ENCODE measurements at regions not wholly inside any gene's neighbourhood (a gene's known extent, or its start where the extent isn't known, plus 50 kb on each side); places are given as distances from the start of the nearest gene placed in this dataset.

DNA sequence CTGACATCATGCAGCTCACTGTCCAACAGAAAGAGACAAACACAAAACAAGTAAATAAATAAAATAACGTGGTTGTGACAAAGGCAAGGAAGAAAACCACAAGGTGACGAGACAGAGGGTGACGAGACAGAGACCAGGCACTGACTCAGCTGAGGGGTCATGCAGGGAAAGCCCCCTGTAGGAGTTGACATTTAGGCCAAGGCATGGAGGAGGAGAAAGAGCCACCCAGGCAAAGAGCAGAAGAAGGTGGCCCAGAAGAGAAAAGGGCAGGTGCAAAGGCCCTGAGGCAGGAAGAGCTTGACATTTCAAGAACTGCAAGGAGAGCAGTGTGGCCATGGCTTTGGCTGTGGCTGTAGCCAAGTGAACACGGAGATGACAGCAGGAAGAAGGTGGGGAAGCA, 65.1 kb upstream of the ID3 start:
- TF ChIP-seq, protein P1, sequence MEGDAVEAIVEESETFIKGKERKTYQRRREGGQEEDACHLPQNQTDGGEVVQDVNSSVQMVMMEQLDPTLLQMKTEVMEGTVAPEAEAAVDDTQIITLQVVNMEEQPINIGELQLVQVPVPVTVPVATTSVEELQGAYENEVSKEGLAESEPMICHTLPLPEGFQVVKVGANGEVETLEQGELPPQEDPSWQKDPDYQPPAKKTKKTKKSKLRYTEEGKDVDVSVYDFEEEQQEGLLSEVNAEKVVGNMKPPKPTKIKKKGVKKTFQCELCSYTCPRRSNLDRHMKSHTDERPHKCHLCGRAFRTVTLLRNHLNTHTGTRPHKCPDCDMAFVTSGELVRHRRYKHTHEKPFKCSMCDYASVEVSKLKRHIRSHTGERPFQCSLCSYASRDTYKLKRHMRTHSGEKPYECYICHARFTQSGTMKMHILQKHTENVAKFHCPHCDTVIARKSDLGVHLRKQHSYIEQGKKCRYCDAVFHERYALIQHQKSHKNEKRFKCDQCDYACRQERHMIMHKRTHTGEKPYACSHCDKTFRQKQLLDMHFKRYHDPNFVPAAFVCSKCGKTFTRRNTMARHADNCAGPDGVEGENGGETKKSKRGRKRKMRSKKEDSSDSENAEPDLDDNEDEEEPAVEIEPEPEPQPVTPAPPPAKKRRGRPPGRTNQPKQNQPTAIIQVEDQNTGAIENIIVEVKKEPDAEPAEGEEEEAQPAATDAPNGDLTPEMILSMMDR (IDR thresholded peaks at IDR 0.05; ENCODE audit: insufficient read depth, missing control alignments): no peak
- FAIRE-seq: no peak
- DNase-seq (ENCODE audit: insufficient read length, low spot score): no peak

DNA sequence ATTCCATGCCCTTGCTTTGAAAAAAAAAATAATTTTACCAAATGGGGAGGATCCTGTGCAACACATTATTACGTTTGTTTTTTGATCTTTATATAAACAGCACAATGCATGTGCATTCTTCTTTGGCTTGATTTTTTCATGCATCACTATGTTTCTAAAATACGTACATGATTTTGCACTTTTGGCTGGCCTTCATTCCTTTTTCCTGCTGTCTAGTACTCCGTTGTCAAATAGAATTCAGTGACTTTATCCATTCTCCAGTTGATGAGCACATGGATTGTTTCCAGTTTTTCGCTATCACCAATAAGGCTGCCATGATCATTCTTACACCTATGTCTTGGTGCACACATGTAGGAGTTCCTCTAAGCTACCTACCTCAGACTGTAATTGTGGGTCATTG, 63.0 kb upstream of the ID3 start:
- FAIRE-seq: no peak

DNA sequence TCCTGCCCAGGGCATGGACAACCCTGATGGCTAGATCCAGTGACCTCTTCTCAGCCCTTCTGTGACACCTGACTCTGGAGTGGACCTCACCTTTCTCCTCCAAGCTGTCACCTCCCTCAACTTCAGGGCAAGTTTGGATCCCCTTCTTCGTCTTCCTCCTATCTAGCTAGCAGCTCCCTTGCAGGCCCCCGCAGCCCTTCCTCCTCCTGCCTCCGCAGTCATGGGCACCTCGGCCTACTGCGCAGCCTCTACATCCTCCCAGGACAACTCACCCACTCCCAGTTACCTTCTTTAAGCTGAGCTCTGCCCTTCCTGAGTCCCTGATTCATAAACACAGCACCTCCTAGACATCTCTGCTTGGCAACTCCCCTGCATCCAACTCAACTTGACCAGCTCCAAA, 61.3 kb upstream of the ID3 start:
- TF ChIP-seq, protein P1 (IDR thresholded peaks at IDR 0.05; ENCODE audit: insufficient read depth, missing control alignments): no peak
- DNase-seq (ENCODE audit: insufficient read length, low spot score) (no peak), FAIRE-seq (no peak)

More for the DNA sequence above, 63.0 kb upstream of the ID3 start:
- no peak for DNase-seq (ENCODE audit: insufficient read length, low spot score)
- TF ChIP-seq, protein P1 (IDR thresholded peaks at IDR 0.05; ENCODE audit: insufficient read depth, missing control alignments): no peak

DNA sequence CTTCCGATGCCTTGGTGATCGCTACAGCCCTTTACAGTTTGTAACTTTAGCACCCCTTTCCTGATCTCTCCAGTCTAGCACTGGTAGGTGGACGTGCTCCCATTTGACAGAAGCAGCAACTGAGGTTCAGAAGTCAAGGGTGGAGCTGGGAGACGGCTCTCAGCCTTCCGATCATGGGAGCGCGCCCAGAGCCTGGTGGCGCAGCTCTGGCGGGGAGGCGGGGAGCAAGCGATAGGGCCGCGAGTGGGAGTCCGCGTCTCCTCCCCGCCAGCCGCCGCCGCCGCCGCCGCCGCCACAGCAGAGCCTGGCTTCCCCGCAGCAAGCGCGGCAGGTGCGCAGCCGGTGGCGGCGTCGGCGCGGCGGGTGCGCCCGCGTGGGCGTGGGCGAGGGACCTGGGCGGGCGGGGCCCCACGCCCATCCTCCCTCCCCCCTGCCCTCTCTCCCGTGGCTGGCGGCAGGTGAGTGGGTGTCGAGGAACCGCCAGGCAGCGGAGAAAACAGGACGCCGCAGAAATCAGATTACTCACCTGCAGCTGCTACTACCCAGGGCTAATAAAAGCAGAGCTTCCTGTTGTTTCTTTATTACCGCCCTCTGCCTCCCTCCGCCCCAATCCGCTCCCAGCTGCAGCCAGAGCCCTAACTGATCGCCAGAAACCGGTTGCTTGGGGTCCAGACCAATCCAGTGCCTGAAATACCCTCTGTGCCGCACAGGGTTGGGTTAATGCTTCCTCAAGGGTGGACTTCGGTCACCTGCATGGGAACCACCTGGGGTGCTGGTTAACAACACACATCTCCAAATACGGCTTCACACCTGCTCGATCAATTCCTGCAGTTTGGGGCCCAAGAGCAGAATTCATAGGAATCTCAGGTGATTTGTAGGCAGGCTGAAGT, 60.2 kb upstream of the ID3 start:
- DNase-seq (ENCODE audit: insufficient read length, low spot score): no peak
- FAIRE-seq: no peak

DNA sequence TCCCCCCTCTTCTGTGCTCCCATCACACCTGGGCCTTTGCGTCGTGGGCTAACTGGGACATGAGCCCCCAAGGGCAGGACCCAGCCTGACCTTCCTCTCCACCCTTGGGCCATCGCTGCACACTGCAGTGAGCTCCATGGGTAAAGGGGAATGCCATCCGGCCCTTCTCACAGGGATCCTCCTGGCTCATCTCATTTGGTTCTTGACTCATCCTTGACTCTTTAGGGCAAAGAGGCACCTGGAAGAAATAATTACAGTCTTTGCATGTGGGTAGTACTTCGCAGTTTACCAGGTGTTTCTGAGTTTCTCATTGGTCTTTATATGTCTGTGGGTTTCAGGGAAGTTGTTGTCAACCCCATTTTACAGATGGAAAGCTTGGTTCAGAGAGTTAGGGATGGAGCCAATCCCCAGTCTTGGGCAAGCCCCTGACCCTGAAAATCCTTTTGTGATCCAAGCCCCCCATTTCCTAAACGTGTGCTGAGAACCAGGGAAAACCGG, 59.3 kb upstream of the ID3 start:
- TF ChIP-seq, protein P1 (IDR thresholded peaks at IDR 0.05; ENCODE audit: insufficient read depth, missing control alignments): no peak
- FAIRE-seq (no peak), DNase-seq (ENCODE audit: insufficient read length, low spot score) (no peak)

More for the DNA sequence above, 60.2 kb upstream of the ID3 start:
- TF ChIP-seq, protein P1 (IDR thresholded peaks at IDR 0.05; ENCODE audit: insufficient read depth, missing control alignments): no peak

DNA sequence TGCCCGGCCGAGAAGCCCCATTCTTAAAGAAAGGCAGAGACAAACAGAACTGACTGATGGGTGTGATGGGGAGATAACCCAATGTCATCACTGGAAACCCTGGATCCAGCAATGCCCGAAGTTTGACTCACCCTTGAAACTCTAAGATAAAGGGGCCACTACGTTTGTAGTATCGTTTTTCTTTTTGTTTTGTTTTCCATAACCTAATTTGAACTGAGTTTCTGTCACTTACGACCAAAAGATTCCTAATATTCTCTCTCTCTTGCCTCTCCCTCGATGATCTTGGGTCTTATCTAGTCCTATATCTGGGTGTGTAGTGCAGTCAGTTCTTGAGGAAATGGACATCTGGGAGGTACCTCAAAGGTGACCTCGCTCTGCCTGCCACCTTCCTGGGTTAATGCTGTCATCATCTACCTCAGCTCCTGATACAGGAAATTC, 57.8 kb upstream of the ID3 start:
- FAIRE-seq (no peak), DNase-seq (ENCODE audit: insufficient read length, low spot score) (no peak)
- TF ChIP-seq, protein P1 (IDR thresholded peaks at IDR 0.05; ENCODE audit: insufficient read depth, missing control alignments): no peak

DNA sequence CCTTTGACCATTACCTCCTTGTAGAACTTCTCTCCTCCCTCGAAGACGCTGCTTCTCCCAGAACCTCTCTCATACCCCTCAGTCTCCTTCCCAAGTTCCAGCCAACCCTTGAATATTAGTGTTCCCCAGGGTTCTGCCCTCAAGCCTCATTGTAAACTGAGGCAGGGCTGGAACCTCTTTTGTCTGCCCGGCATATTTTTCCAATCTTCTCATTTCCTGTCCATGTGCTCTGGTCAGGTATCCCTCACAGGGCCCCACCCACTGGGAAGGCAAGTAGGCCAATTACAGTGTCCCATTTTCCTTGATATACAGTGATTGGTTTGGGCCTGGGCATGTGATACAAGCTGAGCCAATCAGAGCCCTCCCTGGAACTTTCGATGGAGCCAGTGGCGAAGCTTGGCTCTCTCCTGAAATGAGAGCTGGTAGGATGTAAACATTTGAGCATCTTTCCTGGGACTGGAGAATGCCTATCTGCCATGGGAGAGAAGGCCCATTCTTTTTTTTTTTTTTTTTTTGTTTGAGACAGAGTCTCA, 57.1 kb upstream of the ID3 start:
- no peak for FAIRE-seq
- no peak for DNase-seq (ENCODE audit: insufficient read length, low spot score)
- TF ChIP-seq, protein P1 (IDR thresholded peaks at IDR 0.05; ENCODE audit: insufficient read depth, missing control alignments): no peak
